NB4 (cell line): ENCODE measurements at regions not wholly inside any gene's neighbourhood (a gene's known extent, or its start where the extent isn't known, plus 50 kb on each side); places are given as distances from the start of the nearest gene placed in this dataset.

Source experiments
- CTCF ChIP-seq: IDR thresholded peaks from one replicate; pipeline ENCODE4 v1.5.1; 2012; ENCODE audit warnings: low read depth, low read length
- MYC ChIP-seq: IDR thresholded peaks from 2 replicates; pipeline ENCODE4 v1.6.1; 2011; ENCODE audit warnings: low read depth, low read length
- POLR2A ChIP-seq: IDR thresholded peaks from 2 replicates; pipeline ENCODE4 v1.6.1; 2011; ENCODE audit warnings: mild to moderate bottlenecking; ENCODE audit not compliant: insufficient read length; ENCODE audit errors: extremely low read depth

GRCh38 chr2:224104668-224105386 lies 65.7 kb upstream of the SERPINE2 start:
- TF ChIP-seq CTCF: no peak
- no peak for TF ChIP-seq MYC
- TF ChIP-seq POLR2A: no peak
